ENCODE measurements at regions not wholly inside any gene's neighbourhood (a gene's known extent, or its start where the extent isn't known, plus 50 kb on each side); places are given as distances from the start of the nearest gene placed in this dataset.

- no peaks in the 10 kb centered on the region for H3K9me3 ChIP-seq (ENCODE audit: control insufficient read depth, low read depth, low read length)
- H2AFZ ChIP-seq (ENCODE audit: control insufficient read depth, low read length), result no peak overlapping the region
- no peak for FAIRE-seq
- dilution Hi-C loops (cut with MboI; ENCODE audit: extremely low pct_ligation_motif_present, low sequenced_read_pairs), result no loop called here
- H3K4me2 ChIP-seq (ENCODE audit: control insufficient read depth, extremely low read depth, insufficient read depth, low read depth, low read length), result no peak overlapping the region
- H4K20me1 ChIP-seq (ENCODE audit: control insufficient read depth, extremely low read depth, insufficient read depth, low read length), result no peaks in the 10 kb centered on the region
- no peaks in the 10 kb centered on the region for H3K36me3 ChIP-seq (ENCODE audit: control insufficient read depth in 2 of 2, extremely low read depth in 1 of 2, insufficient read depth in 2 of 2, low read length in 2 of 2)
- no peaks in the 10 kb centered on the region for H3K9me1 ChIP-seq (ENCODE audit: control insufficient read depth, extremely low read depth, insufficient read depth, low read length)
- H3K4me3 ChIP-seq (ENCODE audit: control insufficient read depth in 2 of 3, extremely low read depth in 1 of 3, insufficient read depth in 2 of 3, low read depth in 1 of 3, low read length in 3 of 3), result no peak overlapping the region
- TF ChIP-seq EZH2 (IDR thresholded peaks at IDR 0.05; ENCODE audit: low read length) (no peak), CTCF (optimal IDR thresholded peaks at IDR 0.05 in 1 of 3, IDR thresholded peaks at IDR 0.05 in 1 of 3, conservative IDR thresholded peaks at IDR 0.05 in 1 of 3; ENCODE audit: extremely low read depth in 1 of 3, insufficient read depth in 2 of 3, low read length in 3 of 3) (no peak)
- H3K4me1 ChIP-seq (ENCODE audit: control insufficient read depth, extremely low read depth, insufficient read depth, low read length), result no peaks in the 10 kb centered on the region
- H3K27ac ChIP-seq (ENCODE audit: control insufficient read depth, insufficient read depth, low read length), result no peak overlapping the region
- H3K79me2 ChIP-seq (ENCODE audit: control insufficient read depth, insufficient read depth, low read length), result no peaks in the 10 kb centered on the region
- peaks cover 11% of the 10 kb centered on the region for H3K27me3 ChIP-seq (ENCODE audit: control insufficient read depth, extremely low read depth, insufficient read depth, low read length)
- DNase-seq (ENCODE audit: low read depth, low spot score), result no peak
- H3K9ac ChIP-seq (ENCODE audit: control insufficient read depth, extremely low read depth, insufficient read depth, low read length), result no peak overlapping the region
Measured at GRCh38 chr7:131649003-131649541, 92.6 kb upstream of the PODXL start.

GRCh38 chr7:131648491-131648890, 92.1 kb upstream of the PODXL start:
- no peak for FAIRE-seq
- dilution Hi-C loops (cut with MboI; ENCODE audit: extremely low pct_ligation_motif_present, low sequenced_read_pairs), result no loop called here

More at GRCh38 chr7:131648491-131648890, 92.1 kb upstream of the PODXL start:
- Histone ChIP-seq H3K4me2 (ENCODE audit: control insufficient read depth, extremely low read depth, insufficient read depth, low read depth, low read length) (no peak overlapping the region), H3K9me3 (ENCODE audit: control insufficient read depth, low read depth, low read length) (no peaks in the 10 kb centered on the region), H3K9ac (ENCODE audit: control insufficient read depth, extremely low read depth, insufficient read depth, low read length) (no peak overlapping the region), H3K27me3 (ENCODE audit: control insufficient read depth, extremely low read depth, insufficient read depth, low read length) (peaks cover 8% of the 10 kb centered on the region), H3K79me2 (ENCODE audit: control insufficient read depth, insufficient read depth, low read length) (no peaks in the 10 kb centered on the region), H3K4me3 (ENCODE audit: control insufficient read depth in 2 of 3, extremely low read depth in 1 of 3, insufficient read depth in 2 of 3, low read depth in 1 of 3, low read length in 3 of 3) (no peak overlapping the region), H3K27ac (ENCODE audit: control insufficient read depth, insufficient read depth, low read length) (no peak overlapping the region), H3K36me3 (ENCODE audit: control insufficient read depth in 2 of 2, extremely low read depth in 1 of 2, insufficient read depth in 2 of 2, low read length in 2 of 2) (no peaks in the 10 kb centered on the region), H4K20me1 (ENCODE audit: control insufficient read depth, extremely low read depth, insufficient read depth, low read length) (no peaks in the 10 kb centered on the region), H2AFZ (ENCODE audit: control insufficient read depth, low read length) (no peak overlapping the region), H3K4me1 (ENCODE audit: control insufficient read depth, extremely low read depth, insufficient read depth, low read length) (no peaks in the 10 kb centered on the region), H3K9me1 (ENCODE audit: control insufficient read depth, extremely low read depth, insufficient read depth, low read length) (no peaks in the 10 kb centered on the region)
- DNase-seq (ENCODE audit: low read depth, low spot score), result no peak
- TF ChIP-seq CTCF (optimal IDR thresholded peaks at IDR 0.05 in 1 of 3, IDR thresholded peaks at IDR 0.05 in 1 of 3, conservative IDR thresholded peaks at IDR 0.05 in 1 of 3; ENCODE audit: extremely low read depth in 1 of 3, insufficient read depth in 2 of 3, low read length in 3 of 3), result no peak
- no peak for TF ChIP-seq EZH2 (IDR thresholded peaks at IDR 0.05; ENCODE audit: low read length)
